ENCODE measurements at regions not wholly inside any gene's neighbourhood (a gene's known extent, or its start where the extent isn't known, plus 50 kb on each side); places are given as distances from the start of the nearest gene placed in this dataset.

DNA sequence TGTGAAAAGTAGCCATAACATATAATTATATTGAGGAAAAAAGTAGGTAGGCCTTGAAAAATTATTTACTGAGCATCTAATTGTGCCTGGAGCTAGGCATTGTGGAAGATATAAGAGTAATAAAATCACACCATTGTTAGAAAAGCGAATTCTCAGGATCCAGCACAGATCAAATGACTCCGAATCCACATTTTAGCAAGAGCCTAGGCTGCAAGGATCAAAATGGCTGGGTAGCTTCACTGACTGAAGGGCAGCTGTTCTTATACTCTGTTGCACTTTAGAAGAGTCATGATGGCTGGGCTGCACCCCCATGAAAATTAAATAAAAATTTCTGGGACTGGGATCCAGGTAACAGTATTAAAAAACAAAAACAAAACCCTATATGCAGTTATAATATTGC lies 67.6 kb upstream of the HMCN1 start:
- H3K79me1 ChIP-seq (ENCODE audit: low read length), result peaks cover 15% of the 10 kb centered on the region
- no peak overlapping the region for H3K4ac ChIP-seq (ENCODE audit: low read depth, low read length)
- H3K9ac ChIP-seq (ENCODE audit: low read length), result no peak overlapping the region
- H3K18ac ChIP-seq (ENCODE audit: low read length), result no peak overlapping the region
- no peaks in the 10 kb centered on the region for H3K79me2 ChIP-seq (ENCODE audit: control insufficient read depth, insufficient read depth, low read length, poor library complexity)
- no CpG with 5 or more reads among the region's 2 CpGs for WGBS (ENCODE audit: extremely low coverage, insufficient coverage, insufficient read length)
- no peaks in the 10 kb centered on the region for H3K27me3 ChIP-seq (ENCODE audit: insufficient read depth, low read length)
- peaks cover 0 to 3% of the 10 kb centered on the region in 2 experiments for H3K4me1 ChIP-seq (ENCODE audit: control insufficient read depth in 1 of 2, insufficient read depth in 2 of 2, low read length in 2 of 2)
- H3K4me3 ChIP-seq (ENCODE audit: low read depth, low read length), result no peak overlapping the region
- no peak overlapping the region for H2AK5ac ChIP-seq (ENCODE audit: low read length)
- no peak overlapping the region for H2BK120ac ChIP-seq (ENCODE audit: insufficient read depth, low read length, poor library complexity)
- H3K23ac ChIP-seq (ENCODE audit: low read length), result no peak overlapping the region
- H4K91ac ChIP-seq (ENCODE audit: low read depth, low read length), result no peak overlapping the region
- no peak for DNase-seq
- H4K12ac ChIP-seq (ENCODE audit: low read depth, low read length), result no peak overlapping the region
- H2BK12ac ChIP-seq (ENCODE audit: low read length), result peak overlapping the region; percentile 27
- H2AFZ ChIP-seq (ENCODE audit: insufficient read depth, low read length, poor library complexity), result no peak overlapping the region
- no peak overlapping the region for H3K4me2 ChIP-seq (ENCODE audit: low read length)
- no peak overlapping the region for H3K27ac ChIP-seq (ENCODE audit: low read depth, low read length)
- H3K14ac ChIP-seq (ENCODE audit: low read length), result no peak overlapping the region
- H3K36me3 ChIP-seq (ENCODE audit: control insufficient read depth in 1 of 2, insufficient read depth in 2 of 2, low read length in 2 of 2), result no peaks in the 10 kb centered on the region
- H3K9me3 ChIP-seq (ENCODE audit: insufficient read depth, low read depth, low read length), result no peaks in the 10 kb centered on the region
- H2BK5ac ChIP-seq (ENCODE audit: low read depth, low read length, poor library complexity), result no peak overlapping the region
- no peak overlapping the region for H4K8ac ChIP-seq (ENCODE audit: low read depth, low read length)

DNA sequence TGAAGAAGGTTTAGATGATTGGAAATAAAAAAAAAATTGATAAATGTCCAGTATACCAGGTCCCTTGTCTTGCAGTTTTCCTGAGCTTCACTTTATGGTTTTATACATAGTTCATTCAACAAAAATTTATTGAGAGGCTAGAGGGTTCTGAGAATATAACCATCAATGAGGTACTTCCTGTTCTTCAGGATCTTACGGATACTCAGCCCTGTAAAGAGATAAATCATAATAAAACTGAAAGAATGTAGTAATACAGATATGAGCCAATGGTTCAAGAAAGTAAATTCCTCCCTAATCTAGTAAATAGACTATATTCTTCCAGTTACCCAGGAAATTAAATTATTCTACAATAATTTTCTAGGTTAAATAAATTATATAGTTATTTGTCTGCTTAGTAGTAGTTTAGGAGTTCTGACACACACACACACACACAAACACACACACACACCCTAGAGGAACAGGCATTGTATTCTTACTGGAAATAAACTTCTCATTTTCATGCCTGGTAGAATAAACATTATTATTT lies 70.4 kb upstream of the HMCN1 start:
- WGBS (ENCODE audit: extremely low coverage, insufficient coverage, insufficient read length), result no CpG with 5 or more reads among the region's 1 CpG

DNA sequence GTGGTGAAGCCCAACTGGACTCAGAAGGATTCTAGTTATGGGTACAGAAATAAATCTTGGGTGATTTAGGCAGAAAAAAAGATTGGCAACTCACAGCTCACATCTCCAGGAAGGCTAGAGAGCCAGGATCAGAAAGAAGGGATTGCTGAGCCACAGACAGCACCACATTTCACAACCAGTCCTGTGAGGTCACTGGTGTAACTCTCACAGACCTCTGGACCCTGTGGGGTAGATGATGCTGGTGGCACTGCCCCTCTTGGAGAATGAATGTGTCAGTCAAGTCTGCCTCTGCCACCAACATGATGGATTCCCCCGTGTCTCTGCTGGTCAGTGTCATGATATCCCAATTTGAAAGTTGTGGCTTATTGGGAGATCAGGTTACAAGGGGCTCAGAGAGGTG lies 70.9 kb upstream of the HMCN1 start:
- H3K18ac ChIP-seq (ENCODE audit: low read length), result peak overlapping the region; percentile 6

More for the DNA sequence above, 70.4 kb upstream of the HMCN1 start:
- Histone ChIP-seq H3K27me3 (ENCODE audit: insufficient read depth, low read length) (no peaks in the 10 kb centered on the region), H3K9ac (ENCODE audit: low read length) (no peak overlapping the region), H2BK5ac (ENCODE audit: low read depth, low read length, poor library complexity) (no peak overlapping the region), H3K36me3 (ENCODE audit: control insufficient read depth in 1 of 2, insufficient read depth in 2 of 2, low read length in 2 of 2) (no peaks in the 10 kb centered on the region), H3K4me3 (ENCODE audit: low read depth, low read length) (no peak overlapping the region), H4K12ac (ENCODE audit: low read depth, low read length) (no peak overlapping the region), H2AK5ac (ENCODE audit: low read length) (no peak overlapping the region), H3K79me2 (ENCODE audit: control insufficient read depth, insufficient read depth, low read length, poor library complexity) (no peaks in the 10 kb centered on the region), H3K14ac (ENCODE audit: low read length) (no peak overlapping the region), H3K79me1 (ENCODE audit: low read length) (peaks cover 10% of the 10 kb centered on the region), H3K18ac (ENCODE audit: low read length) (no peak overlapping the region), H3K9me3 (ENCODE audit: insufficient read depth, low read depth, low read length) (no peaks in the 10 kb centered on the region), H3K23ac (ENCODE audit: low read length) (no peak overlapping the region), H4K91ac (ENCODE audit: low read depth, low read length) (no peak overlapping the region), H2BK12ac (ENCODE audit: low read length) (no peak overlapping the region), H2AFZ (ENCODE audit: insufficient read depth, low read length, poor library complexity) (no peak overlapping the region), H4K8ac (ENCODE audit: low read depth, low read length) (no peak overlapping the region), H3K4me2 (ENCODE audit: low read length) (no peak overlapping the region), H3K4ac (ENCODE audit: low read depth, low read length) (no peak overlapping the region), H3K4me1 (ENCODE audit: control insufficient read depth in 1 of 2, insufficient read depth in 2 of 2, low read length in 2 of 2) (peaks cover 0 to 3% of the 10 kb centered on the region in 2 experiments), H2BK120ac (ENCODE audit: insufficient read depth, low read length, poor library complexity) (no peak overlapping the region), H3K27ac (ENCODE audit: low read depth, low read length) (no peak overlapping the region)
- no peak for DNase-seq

DNA sequence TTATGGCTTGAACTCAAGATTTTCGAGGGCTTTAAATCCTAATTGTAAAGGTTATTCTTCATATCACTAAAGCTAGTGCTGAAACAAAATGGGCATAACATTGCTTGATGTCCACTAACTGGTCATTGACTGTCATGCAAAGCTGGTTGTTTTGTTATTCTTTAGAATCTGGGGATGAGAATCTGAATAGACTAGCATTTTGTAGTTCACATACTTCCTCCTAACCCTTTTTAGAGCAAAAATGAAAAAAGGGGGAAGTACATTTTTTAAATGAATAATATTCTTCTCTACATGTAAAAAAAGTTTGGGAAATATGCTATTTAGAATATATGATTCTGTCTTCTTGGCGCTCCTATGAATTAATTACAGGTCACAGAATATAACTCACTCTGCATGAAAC lies 72.2 kb upstream of the HMCN1 start:
- peaks cover 10% of the 10 kb centered on the region for H3K79me1 ChIP-seq (ENCODE audit: low read length)
- H2BK12ac ChIP-seq (ENCODE audit: low read length), result no peak overlapping the region
- WGBS (ENCODE audit: extremely low coverage, insufficient coverage, insufficient read length), result no CpG with 5 or more reads among the region's 2 CpGs
- H3K23ac ChIP-seq (ENCODE audit: low read length), result no peak overlapping the region
- no peak overlapping the region for H2AFZ ChIP-seq (ENCODE audit: insufficient read depth, low read length, poor library complexity)
- DNase-seq, result no peak
- H3K9me3 ChIP-seq (ENCODE audit: insufficient read depth, low read depth, low read length), result no peaks in the 10 kb centered on the region
- H2BK5ac ChIP-seq (ENCODE audit: low read depth, low read length, poor library complexity), result no peak overlapping the region
- no peak overlapping the region for H4K8ac ChIP-seq (ENCODE audit: low read depth, low read length)
- H3K4ac ChIP-seq (ENCODE audit: low read depth, low read length), result no peak overlapping the region
- H3K4me2 ChIP-seq (ENCODE audit: low read length), result no peak overlapping the region
- H3K4me3 ChIP-seq (ENCODE audit: low read depth, low read length), result no peak overlapping the region
- H2BK120ac ChIP-seq (ENCODE audit: insufficient read depth, low read length, poor library complexity), result no peak overlapping the region
- H3K27me3 ChIP-seq (ENCODE audit: insufficient read depth, low read length), result no peaks in the 10 kb centered on the region
- H3K4me1 ChIP-seq (ENCODE audit: control insufficient read depth in 1 of 2, insufficient read depth in 2 of 2, low read length in 2 of 2), result peaks cover 0 to 3% of the 10 kb centered on the region in 2 experiments
- H4K91ac ChIP-seq (ENCODE audit: low read depth, low read length), result no peak overlapping the region
- H3K18ac ChIP-seq (ENCODE audit: low read length), result no peak overlapping the region
- H3K27ac ChIP-seq (ENCODE audit: low read depth, low read length), result no peak overlapping the region
- H3K9ac ChIP-seq (ENCODE audit: low read length), result no peak overlapping the region
- no peaks in the 10 kb centered on the region for H3K36me3 ChIP-seq (ENCODE audit: control insufficient read depth in 1 of 2, insufficient read depth in 2 of 2, low read length in 2 of 2)
- H3K79me2 ChIP-seq (ENCODE audit: control insufficient read depth, insufficient read depth, low read length, poor library complexity), result no peaks in the 10 kb centered on the region
- H3K14ac ChIP-seq (ENCODE audit: low read length), result no peak overlapping the region
- no peak overlapping the region for H2AK5ac ChIP-seq (ENCODE audit: low read length)
- no peak overlapping the region for H4K12ac ChIP-seq (ENCODE audit: low read depth, low read length)

More for the DNA sequence above, 70.9 kb upstream of the HMCN1 start:
- Histone ChIP-seq H3K79me1 (ENCODE audit: low read length) (peaks cover 10% of the 10 kb centered on the region), H3K4me2 (ENCODE audit: low read length) (no peak overlapping the region), H3K36me3 (ENCODE audit: control insufficient read depth in 1 of 2, insufficient read depth in 2 of 2, low read length in 2 of 2) (no peaks in the 10 kb centered on the region), H3K4me3 (ENCODE audit: low read depth, low read length) (no peak overlapping the region), H2BK12ac (ENCODE audit: low read length) (peak overlapping the region; percentile 72), H2BK5ac (ENCODE audit: low read depth, low read length, poor library complexity) (no peak overlapping the region), H3K79me2 (ENCODE audit: control insufficient read depth, insufficient read depth, low read length, poor library complexity) (no peaks in the 10 kb centered on the region), H4K12ac (ENCODE audit: low read depth, low read length) (no peak overlapping the region), H3K14ac (ENCODE audit: low read length) (no peak overlapping the region), H2AFZ (ENCODE audit: insufficient read depth, low read length, poor library complexity) (no peak overlapping the region), H2AK5ac (ENCODE audit: low read length) (peak overlapping the region; percentile 60), H3K4me1 (ENCODE audit: control insufficient read depth in 1 of 2, insufficient read depth in 2 of 2, low read length in 2 of 2) (peaks cover 0 to 3% of the 10 kb centered on the region in 2 experiments), H3K9me3 (ENCODE audit: insufficient read depth, low read depth, low read length) (no peaks in the 10 kb centered on the region), H3K4ac (ENCODE audit: low read depth, low read length) (no peak overlapping the region), H2BK120ac (ENCODE audit: insufficient read depth, low read length, poor library complexity) (peak overlapping the region; percentile 62), H4K8ac (ENCODE audit: low read depth, low read length) (no peak overlapping the region), H3K9ac (ENCODE audit: low read length) (no peak overlapping the region), H3K23ac (ENCODE audit: low read length) (no peak overlapping the region), H3K27ac (ENCODE audit: low read depth, low read length) (no peak overlapping the region), H3K27me3 (ENCODE audit: insufficient read depth, low read length) (no peaks in the 10 kb centered on the region), H4K91ac (ENCODE audit: low read depth, low read length) (peak overlapping the region; percentile 50)
- no peak for DNase-seq
- WGBS (ENCODE audit: extremely low coverage, insufficient coverage, insufficient read length), result no CpG with 5 or more reads among the region's 1 CpG
